ENCODE measurements at regions not wholly inside any gene's neighbourhood (a gene's known extent, or its start where the extent isn't known, plus 50 kb on each side); places are given as distances from the start of the nearest gene placed in this dataset.
"Not testable (repeated sequence)": the region's sequence is repeated elsewhere in the genome, so short reads cannot be mapped to it uniquely, and the experiment has no call there.

DNA sequence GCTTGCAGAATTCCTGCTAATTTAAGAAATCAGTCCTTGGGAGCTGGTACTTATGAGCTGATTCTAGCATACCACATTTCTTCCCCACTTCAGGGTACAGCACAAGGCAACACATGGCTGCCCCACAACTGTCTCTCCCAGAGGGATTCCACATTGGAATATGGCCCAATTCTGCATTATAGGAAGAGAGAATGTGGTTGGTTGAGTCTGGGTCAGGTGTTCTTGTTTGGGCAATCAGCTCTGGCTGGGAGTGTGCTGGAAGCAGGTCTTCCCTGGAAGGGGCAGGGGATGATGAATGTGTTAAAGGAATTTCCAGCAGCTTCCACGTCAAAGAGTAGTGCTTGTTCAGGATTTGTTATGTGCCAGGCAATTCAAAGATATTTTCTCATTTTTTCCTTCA, 95.7 kb downstream of the BUB3 start:
- H3K9me3 Mint-ChIP-seq (ENCODE audit: insufficient read depth): no peaks in the 10 kb centered on the region
- DNase-seq (no peak), ATAC-seq (no peak)
- CTCF ChIA-PET: no interaction called here
- POLR2A ChIA-PET: no interaction called here
- no peaks in the 10 kb centered on the region for H3K36me3 Mint-ChIP-seq (ENCODE audit: low read depth)
- H3K4me1 Mint-ChIP-seq (ENCODE audit: low read depth): peaks cover 3% of the 10 kb centered on the region
- no peaks in the 10 kb centered on the region for H3K27me3 Mint-ChIP-seq (ENCODE audit: low read depth)
- no peak overlapping the region for H3K27ac Mint-ChIP-seq
- no peak overlapping the region for H3K4me3 Mint-ChIP-seq

DNA sequence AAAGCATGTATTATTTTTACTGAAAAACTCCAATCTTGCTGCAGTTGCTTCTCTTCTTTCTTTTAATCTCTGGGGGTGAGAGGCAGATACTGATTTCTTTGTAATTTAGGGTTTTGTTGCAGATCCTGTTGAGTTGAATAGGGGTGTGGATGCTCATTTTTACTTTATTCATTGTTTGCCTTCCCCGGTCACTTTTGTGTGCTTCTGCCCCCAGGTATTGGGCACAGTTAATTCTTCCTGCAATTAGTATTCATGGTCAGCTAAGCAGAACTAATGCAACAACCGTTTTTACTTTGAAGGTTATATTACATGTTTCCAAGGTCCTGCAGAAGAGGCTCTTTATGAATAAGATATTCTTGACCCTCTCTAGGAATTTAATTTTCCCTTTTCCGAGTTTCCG, 96.4 kb downstream of the BUB3 start:
- H3K27ac Mint-ChIP-seq: no peak overlapping the region
- CTCF ChIA-PET: no interaction called here
- POLR2A ChIA-PET: no interaction called here

DNA sequence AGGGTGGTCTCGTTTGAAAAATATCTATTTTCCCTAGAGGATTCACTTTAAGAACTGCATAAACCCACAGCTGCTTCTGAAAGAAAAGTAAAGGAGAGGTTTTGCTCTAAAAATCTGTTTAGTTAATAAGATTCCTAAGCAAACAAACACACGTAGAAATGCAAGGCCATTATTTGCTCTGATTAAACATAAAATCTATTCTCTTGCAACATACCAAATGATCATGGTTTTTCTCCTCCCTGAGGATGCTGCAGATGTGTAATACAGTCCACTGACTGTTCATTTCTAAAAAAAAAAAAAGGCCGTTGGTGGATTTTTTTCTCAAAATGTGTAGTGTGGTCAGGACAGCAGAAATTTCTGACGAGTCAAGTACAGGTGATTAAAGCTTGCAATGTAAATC, 98.6 kb downstream of the BUB3 start:
- ChIA-PET CTCF (interaction anchor here (0.7 kb wide), 1 partner anchor 28 kb away, joined by 3 read pairs; no protein-coding TSS in a partner anchor), POLR2A (no interaction called here)
- Mint-ChIP-seq H3K27me3 (ENCODE audit: low read depth) (no peaks in the 10 kb centered on the region), H3K27ac (no peak overlapping the region), H3K9me3 (ENCODE audit: insufficient read depth) (no peaks in the 10 kb centered on the region), H3K36me3 (ENCODE audit: low read depth) (no peaks in the 10 kb centered on the region), H3K4me3 (no peak overlapping the region), H3K4me1 (ENCODE audit: low read depth) (peaks cover 3% of the 10 kb centered on the region)
- ATAC-seq (no peak), DNase-seq (no peak)

More for the DNA sequence above, 96.4 kb downstream of the BUB3 start:
- H3K4me3 Mint-ChIP-seq: no peak overlapping the region
- H3K4me1 Mint-ChIP-seq (ENCODE audit: low read depth): peaks cover 3% of the 10 kb centered on the region
- no peak for DNase-seq
- ATAC-seq: no peak
- no peaks in the 10 kb centered on the region for H3K36me3 Mint-ChIP-seq (ENCODE audit: low read depth)
- no peaks in the 10 kb centered on the region for H3K27me3 Mint-ChIP-seq (ENCODE audit: low read depth)
- H3K9me3 Mint-ChIP-seq (ENCODE audit: insufficient read depth): no peaks in the 10 kb centered on the region

DNA sequence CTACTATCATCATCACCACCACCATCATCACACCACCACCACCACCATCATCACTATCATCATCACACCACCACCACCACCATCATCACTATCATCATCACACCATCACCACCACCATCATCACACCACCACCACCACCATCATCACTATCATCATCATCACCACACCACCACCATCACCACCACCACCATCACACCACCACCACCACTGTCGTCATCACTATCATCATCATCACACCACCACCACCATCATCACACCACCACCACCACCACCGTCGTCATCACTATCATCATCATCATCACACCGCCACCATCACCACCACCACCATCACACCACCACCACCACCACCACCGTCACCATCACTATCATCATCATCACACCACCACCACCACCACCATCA, 100.1 kb downstream of the BUB3 start:
- POLR2A ChIA-PET; H3K27ac Mint-ChIP-seq; DNase-seq; H3K27me3 Mint-ChIP-seq (ENCODE audit: low read depth); CTCF ChIA-PET; H3K4me3 Mint-ChIP-seq; H3K4me1 Mint-ChIP-seq (ENCODE audit: low read depth); H3K9me3 Mint-ChIP-seq (ENCODE audit: insufficient read depth); ATAC-seq; H3K36me3 Mint-ChIP-seq (ENCODE audit: low read depth): not testable (repeated sequence)

DNA sequence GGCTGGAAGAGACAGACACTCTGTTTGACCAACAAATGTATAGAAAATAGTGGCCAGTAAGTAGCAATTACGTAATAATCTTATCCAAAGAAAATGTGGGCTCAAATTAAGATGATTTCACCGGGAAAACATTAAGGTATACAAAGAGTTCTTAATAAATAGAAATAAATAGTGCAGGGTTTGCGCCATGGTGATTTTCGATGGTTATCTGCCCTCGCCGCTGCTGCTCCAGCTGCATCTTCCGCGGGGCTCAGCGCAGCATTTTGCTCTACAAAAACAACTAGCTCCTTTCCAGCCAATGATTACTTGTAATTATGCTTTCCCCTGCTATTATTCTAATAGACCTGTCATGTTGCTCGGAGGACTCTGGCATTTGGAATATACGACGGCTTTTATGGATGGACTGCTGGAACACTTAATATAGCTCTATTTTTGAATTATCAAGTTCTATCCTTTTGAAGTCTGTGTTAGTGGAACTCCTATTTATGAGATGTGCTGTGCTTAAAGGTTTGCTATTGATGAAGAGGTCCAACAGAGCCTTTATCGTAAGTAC, 103.8 kb downstream of the BUB3 start:
- ChIA-PET POLR2A (no interaction called here), CTCF (no interaction called here)
- H3K4me1 Mint-ChIP-seq (ENCODE audit: low read depth): no peaks in the 10 kb centered on the region
- H3K9me3 Mint-ChIP-seq (ENCODE audit: insufficient read depth): no peaks in the 10 kb centered on the region
- no peak overlapping the region for H3K4me3 Mint-ChIP-seq
- no peaks in the 10 kb centered on the region for H3K36me3 Mint-ChIP-seq (ENCODE audit: low read depth)
- DNase-seq: no peak
- H3K27me3 Mint-ChIP-seq (ENCODE audit: low read depth): no peaks in the 10 kb centered on the region
- no peak for ATAC-seq
- no peak overlapping the region for H3K27ac Mint-ChIP-seq

DNA sequence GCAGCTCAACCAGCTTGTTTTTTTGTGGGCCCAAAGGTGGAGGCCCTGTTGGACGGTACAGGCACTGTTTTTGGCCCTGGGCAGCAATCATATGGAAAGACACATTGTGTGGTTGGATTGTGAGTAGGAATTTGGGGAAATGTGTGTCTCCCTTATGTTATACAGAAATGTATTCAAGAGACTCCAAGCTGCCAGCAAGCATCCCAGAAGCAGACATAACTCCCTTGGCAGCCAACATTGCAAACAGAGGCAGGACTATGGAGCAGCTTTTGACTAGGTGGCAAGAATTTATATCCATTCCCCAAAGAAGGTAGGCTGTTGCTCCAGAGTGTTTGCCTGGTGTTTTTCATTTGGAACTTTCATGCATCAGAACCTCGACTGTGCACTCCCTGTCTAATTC, 104.9 kb downstream of the BUB3 start:
- no peak for DNase-seq
- Mint-ChIP-seq H3K4me1 (ENCODE audit: low read depth) (no peaks in the 10 kb centered on the region), H3K4me3 (no peak overlapping the region), H3K9me3 (ENCODE audit: insufficient read depth) (no peaks in the 10 kb centered on the region), H3K27ac (no peak overlapping the region), H3K36me3 (ENCODE audit: low read depth) (no peaks in the 10 kb centered on the region), H3K27me3 (ENCODE audit: low read depth) (no peaks in the 10 kb centered on the region)
- POLR2A ChIA-PET: interaction anchor here (0.6 kb wide), 1 partner anchor 81 kb away, joined by 3 read pairs; no protein-coding TSS in a partner anchor
- no peak for ATAC-seq
- CTCF ChIA-PET: no interaction called here

DNA sequence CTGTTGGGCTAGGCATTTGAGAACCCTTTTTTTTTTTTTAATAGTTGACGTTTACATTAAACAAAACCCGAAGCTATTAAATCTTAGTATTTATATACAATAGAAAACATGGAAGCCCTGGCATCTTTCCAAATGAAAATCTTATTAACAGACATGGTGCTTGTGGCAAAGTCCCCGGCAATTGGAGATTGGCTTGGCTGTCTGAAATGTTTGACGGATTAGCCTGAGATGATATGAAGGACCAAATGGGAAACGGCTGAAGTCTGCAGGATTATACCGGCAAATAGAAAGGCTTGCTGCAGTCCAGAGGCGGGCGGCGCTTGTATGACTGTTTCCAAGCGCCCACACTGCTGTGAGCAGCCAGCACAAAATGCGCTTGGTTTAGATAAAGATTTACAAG, 105.6 kb downstream of the BUB3 start:
- no peaks in the 10 kb centered on the region for H3K9me3 Mint-ChIP-seq (ENCODE audit: insufficient read depth)
- ATAC-seq: no peak
- POLR2A ChIA-PET: no interaction called here
- H3K27ac Mint-ChIP-seq: no peak overlapping the region
- CTCF ChIA-PET: no interaction called here
- no peaks in the 10 kb centered on the region for H3K4me1 Mint-ChIP-seq (ENCODE audit: low read depth)
- DNase-seq: no peak
- H3K36me3 Mint-ChIP-seq (ENCODE audit: low read depth): no peaks in the 10 kb centered on the region
- no peaks in the 10 kb centered on the region for H3K27me3 Mint-ChIP-seq (ENCODE audit: low read depth)
- H3K4me3 Mint-ChIP-seq: no peak overlapping the region

DNA sequence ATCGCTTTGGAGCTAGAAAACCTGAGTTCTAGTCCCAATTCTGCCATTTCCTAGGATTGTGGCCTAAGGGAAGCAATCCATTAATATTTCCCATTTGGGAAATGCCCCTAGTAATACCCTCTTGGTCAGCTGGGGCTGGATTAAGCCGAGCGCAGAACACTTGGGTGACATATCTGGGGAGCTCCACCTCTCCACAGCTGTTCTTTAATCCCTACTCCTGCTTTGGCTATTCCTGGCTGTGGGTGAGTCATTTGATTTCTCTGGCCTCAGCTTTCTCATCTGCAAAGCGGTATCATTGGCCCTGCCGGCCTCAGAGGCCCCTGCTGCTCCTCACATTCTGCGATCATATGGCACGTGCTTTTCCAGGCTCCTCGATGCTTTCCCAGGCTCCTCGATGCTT, 108.3 kb downstream of the BUB3 start:
- H3K27ac Mint-ChIP-seq: no peak overlapping the region
- DNase-seq (no peak), ATAC-seq (no peak)
- CTCF ChIA-PET: no interaction called here
- POLR2A ChIA-PET: no interaction called here
- no peaks in the 10 kb centered on the region for H3K36me3 Mint-ChIP-seq (ENCODE audit: low read depth)
- no peak overlapping the region for H3K4me3 Mint-ChIP-seq
- H3K27me3 Mint-ChIP-seq (ENCODE audit: low read depth): no peaks in the 10 kb centered on the region
- H3K4me1 Mint-ChIP-seq (ENCODE audit: low read depth): no peaks in the 10 kb centered on the region
- H3K9me3 Mint-ChIP-seq (ENCODE audit: insufficient read depth): no peaks in the 10 kb centered on the region

DNA sequence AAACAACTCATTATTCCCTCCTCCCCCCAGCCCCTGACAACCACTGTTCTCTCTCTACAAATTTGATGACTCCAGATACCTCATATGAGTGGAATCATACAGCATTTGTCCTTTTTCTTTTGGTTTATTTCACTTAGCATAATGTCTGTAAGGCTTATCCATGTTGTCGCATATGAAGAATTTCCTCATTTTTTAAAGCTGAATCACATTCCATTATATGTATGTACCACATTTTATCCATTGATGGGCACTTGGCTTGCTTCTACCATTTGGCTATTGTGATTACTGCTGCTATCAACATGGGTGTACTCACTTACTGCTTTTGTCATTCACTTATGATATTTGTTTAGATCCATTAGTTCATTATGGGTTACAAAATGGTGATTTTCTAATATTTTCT, 112.8 kb downstream of the BUB3 start:
- ATAC-seq (no peak), DNase-seq (no peak)
- POLR2A ChIA-PET: no interaction called here
- CTCF ChIA-PET: no interaction called here
- Mint-ChIP-seq H3K9me3 (ENCODE audit: insufficient read depth) (no peaks in the 10 kb centered on the region), H3K4me1 (ENCODE audit: low read depth) (no peaks in the 10 kb centered on the region), H3K27me3 (ENCODE audit: low read depth) (no peaks in the 10 kb centered on the region), H3K4me3 (no peak overlapping the region), H3K36me3 (ENCODE audit: low read depth) (no peaks in the 10 kb centered on the region), H3K27ac (no peak overlapping the region)

DNA sequence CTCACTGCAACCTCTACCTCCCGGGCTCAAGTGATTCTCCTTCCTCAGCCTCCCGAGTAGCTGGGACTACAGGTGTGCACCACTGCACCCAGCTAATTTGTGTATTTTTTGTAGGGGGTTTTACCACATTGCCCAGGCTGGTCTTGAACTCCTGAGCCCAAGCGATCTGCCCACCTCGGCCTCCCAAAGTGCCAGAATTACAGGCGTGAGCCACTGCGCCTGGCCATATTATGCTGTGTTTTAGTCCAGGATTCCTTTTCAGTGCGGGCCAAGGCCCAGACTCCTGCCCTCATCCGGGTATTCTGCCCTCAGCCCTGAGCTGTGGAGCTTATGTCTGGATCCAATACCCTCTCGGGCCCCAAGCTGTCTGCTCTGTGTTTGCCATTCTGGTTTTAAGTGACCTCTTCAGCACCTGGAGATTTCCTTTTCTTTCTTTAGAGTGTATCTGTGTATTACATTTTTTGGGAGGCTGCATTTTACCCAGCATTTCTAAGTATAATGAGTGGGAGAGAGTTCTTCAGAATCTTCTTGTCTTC, 114.9 kb downstream of the BUB3 start:
- H3K9me3 Mint-ChIP-seq (ENCODE audit: insufficient read depth): no peaks in the 10 kb centered on the region
- H3K4me3 Mint-ChIP-seq: no peak overlapping the region
- ChIA-PET CTCF (no interaction called here), POLR2A (no interaction called here)
- H3K27ac Mint-ChIP-seq: no peak overlapping the region
- H3K36me3 Mint-ChIP-seq (ENCODE audit: low read depth): no peaks in the 10 kb centered on the region
- H3K4me1 Mint-ChIP-seq (ENCODE audit: low read depth): no peaks in the 10 kb centered on the region
- ATAC-seq (no peak), DNase-seq (no peak)
- peaks cover 9% of the 10 kb centered on the region for H3K27me3 Mint-ChIP-seq (ENCODE audit: low read depth)

DNA sequence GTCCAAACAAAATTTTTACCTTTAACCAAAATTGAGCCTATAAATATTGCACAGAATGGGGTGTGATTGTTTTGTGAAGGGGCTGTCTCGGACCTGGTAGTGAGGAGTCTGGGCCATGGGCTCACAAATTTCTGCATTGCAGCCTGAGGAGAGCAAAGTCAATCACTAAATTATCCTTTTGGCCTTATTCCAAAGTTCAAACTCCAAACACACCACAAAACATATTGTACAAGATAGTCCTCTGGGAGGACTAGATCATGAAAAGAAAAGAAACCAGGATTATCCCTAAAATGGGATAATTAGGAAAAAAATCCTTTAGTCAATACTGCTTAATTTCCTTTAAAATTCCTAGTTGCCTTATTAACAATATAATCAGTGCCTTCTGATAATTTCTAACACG, 115.5 kb downstream of the BUB3 start:
- Mint-ChIP-seq H3K36me3 (ENCODE audit: low read depth) (no peaks in the 10 kb centered on the region), H3K9me3 (ENCODE audit: insufficient read depth) (no peaks in the 10 kb centered on the region), H3K27ac (no peak overlapping the region), H3K27me3 (ENCODE audit: low read depth) (peaks cover 15% of the 10 kb centered on the region), H3K4me3 (no peak overlapping the region), H3K4me1 (ENCODE audit: low read depth) (no peaks in the 10 kb centered on the region)
- ChIA-PET POLR2A (no interaction called here), CTCF (no interaction called here)
- DNase-seq (no peak), ATAC-seq (no peak)

DNA sequence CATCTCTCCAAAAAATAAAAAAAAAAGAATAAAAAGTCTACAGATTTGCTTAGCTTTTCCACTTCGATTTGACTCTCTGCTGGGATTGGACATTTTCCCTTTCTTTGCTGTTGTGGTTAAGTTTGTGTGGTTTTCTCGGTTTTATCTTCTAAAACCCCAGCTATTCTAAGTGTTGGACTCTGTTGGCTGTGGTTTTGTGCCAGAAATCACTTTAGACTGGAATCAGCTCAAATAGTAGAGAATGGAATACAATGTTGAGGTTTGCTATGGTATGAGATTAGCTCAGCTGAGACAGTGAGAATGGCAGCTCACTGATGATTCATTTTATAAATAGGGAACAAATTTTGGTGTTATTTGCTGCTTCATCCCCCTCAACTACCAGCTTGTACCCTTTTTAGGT, 116.0 kb downstream of the BUB3 start:
- Mint-ChIP-seq H3K36me3 (ENCODE audit: low read depth) (no peaks in the 10 kb centered on the region), H3K27me3 (ENCODE audit: low read depth) (peaks cover 18% of the 10 kb centered on the region), H3K9me3 (ENCODE audit: insufficient read depth) (no peaks in the 10 kb centered on the region), H3K27ac (no peak overlapping the region), H3K4me1 (ENCODE audit: low read depth) (no peaks in the 10 kb centered on the region), H3K4me3 (no peak overlapping the region)
- CTCF ChIA-PET: no interaction called here
- POLR2A ChIA-PET: no interaction called here
- ATAC-seq (no peak), DNase-seq (no peak)

DNA sequence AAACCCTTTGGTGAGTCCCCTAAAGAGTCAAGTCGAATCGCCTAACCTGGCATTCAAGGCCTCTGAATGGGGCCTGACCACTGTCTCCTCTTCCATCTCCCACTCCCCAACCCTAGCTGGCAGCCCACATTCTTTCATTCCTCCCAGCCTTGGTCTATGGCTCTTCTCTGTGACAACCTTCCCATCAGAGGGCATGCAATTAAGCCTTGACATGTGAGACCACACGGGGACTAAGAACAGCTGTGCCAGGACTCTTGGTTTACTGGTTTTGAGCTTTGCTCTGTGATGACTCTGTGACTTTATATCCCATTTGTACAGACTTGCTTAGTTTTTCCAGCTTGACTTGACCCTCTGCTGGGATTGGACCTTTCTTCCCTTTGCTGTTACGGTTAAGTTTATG, 116.6 kb downstream of the BUB3 start:
- ChIA-PET CTCF (no interaction called here), POLR2A (no interaction called here)
- no peaks in the 10 kb centered on the region for H3K9me3 Mint-ChIP-seq (ENCODE audit: insufficient read depth)
- DNase-seq (no peak), ATAC-seq (no peak)
- H3K27ac Mint-ChIP-seq: no peak overlapping the region
- no peak overlapping the region for H3K4me3 Mint-ChIP-seq
- no peaks in the 10 kb centered on the region for H3K36me3 Mint-ChIP-seq (ENCODE audit: low read depth)
- H3K4me1 Mint-ChIP-seq (ENCODE audit: low read depth): no peaks in the 10 kb centered on the region
- H3K27me3 Mint-ChIP-seq (ENCODE audit: low read depth): peaks cover 22% of the 10 kb centered on the region

Measured in activated CD8-positive, alpha-beta T cell treated with anti-CD3 and anti-CD28 coated beads, Interleukin-2, amount 10 ng/mL, durations not matched to agents 7 days and 5 days (primary cell).